ENCODE measurements at regions not wholly inside any gene's neighbourhood (a gene's known extent, or its start where the extent isn't known, plus 50 kb on each side); places are given as distances from the start of the nearest gene placed in this dataset.

DNA sequence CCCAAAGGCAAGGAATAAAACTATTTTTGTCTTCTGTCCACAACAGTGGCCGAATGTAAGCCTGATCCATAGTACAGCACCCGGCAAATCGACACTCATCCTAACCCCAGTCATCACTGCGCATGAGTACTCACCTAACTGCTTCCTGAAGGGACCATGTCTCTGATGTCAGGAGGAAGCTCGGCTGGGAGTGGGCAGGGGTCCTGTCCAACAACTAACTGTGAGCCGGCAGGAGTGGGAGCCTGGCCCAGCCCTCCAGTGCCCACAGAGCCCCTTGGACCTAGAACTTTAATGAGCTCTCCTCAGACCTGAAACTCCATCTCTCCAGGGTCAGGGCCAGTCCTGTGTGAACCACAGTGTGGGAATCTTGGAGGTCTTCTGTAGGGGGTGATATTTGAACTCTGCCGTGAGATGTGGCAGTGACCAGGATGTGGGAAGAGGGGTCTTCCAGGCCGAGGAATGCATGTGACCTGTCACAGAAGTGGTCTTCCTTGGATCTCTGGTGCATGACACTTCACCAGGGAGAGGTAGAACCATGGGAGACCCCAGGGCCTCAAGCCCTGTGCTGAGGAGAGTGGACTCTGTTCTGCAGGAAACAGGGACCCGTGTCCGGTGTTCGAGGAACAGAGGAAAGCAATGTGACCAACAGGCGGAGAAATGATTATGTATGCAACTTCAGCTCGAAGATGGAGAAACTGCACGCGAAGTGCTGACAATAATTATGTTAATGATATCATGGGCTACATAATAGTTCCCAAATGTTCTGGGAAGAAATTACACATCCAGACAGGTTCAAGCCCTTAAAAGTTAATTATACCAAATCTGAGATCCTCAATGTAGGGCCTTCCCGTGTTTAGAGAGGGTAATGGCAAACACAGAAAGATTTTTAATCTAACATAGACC is 240.1 kb upstream of the HDAC4 start:
- no peak for DNase-seq

- no peak for DNase-seq
Measured at GRCh38 chr2:239640210-239640609, 239.4 kb upstream of the HDAC4 start.

GRCh38 chr2:239639421-239640185 is 238.8 kb upstream of the HDAC4 start:
- no peak for DNase-seq

DNA sequence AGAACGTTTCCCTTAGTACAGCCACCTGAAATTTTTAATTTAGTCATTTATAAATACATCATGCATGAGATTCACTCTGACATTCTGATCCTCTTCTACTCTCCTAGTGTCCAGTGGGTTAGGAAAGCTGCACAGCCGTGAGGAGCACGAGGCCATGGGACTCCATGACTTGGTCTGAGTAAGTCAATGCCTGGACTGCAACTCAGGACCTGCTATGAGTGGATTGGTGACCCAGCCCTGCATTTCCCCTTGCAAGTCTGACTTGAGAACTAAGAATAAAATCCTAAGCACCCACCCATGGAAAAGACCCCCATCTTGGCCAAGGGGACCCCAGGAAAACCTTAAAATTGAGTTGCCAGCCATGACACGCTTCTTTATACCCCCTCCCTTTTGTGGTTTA is 237.6 kb upstream of the HDAC4 start:
- no peak for DNase-seq

DNA sequence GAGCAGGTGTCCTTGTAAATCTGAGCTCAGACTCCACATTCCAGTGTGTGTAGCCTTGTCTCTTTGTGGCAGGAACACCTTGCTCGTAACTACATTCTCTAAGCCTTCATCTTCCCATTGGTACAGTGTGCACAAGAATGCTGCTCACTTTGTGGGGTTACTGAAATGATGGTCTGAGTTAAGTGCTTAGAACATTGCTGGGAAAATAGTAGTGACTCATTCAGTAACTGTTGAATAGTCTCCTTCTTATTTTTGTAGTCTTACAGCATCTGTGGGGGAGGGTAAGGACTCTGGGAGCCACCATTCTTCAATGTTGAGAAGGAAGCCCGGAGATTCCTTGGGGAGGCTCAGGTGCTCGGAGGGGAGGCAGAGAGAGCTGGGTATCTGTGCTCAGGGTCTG is 236.0 kb upstream of the HDAC4 start:
- DNase-seq: no peak

- DNase-seq: no peak
Measured at GRCh38 chr2:239634769-239635168, 233.9 kb upstream of the HDAC4 start.

DNA sequence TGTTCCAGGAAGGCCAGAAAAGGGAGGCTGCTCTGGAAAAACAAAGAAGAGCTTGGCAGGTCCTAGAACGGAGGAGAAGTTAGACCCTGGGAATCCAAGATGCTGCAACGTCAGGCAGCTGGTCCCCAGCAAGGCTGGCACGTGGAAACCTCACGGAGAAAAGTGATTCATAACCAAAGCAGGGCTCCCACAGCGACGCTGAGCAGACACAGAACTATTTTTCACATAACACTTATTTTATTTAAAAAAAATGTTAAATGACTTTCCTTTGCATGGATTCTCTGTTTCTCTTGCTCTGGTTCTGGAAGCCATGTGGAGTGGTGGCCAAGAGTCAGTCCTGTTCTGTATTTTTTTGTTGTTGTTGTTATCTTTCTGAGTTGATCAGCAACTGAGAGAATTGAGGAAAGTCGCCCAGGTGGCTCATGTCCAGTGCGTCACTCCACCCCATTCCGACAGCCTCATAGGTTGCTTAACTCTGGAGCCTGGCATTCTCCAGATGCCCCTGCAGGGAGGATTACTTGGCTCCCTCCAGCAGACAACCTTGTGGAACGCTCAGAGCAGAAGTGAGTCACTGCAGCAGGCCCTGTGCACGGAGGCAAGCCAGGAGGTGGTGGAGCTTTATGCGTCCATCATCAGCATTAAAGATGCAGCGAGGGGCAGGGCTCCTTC is 229.9 kb upstream of the HDAC4 start:
- no peak for DNase-seq

DNA sequence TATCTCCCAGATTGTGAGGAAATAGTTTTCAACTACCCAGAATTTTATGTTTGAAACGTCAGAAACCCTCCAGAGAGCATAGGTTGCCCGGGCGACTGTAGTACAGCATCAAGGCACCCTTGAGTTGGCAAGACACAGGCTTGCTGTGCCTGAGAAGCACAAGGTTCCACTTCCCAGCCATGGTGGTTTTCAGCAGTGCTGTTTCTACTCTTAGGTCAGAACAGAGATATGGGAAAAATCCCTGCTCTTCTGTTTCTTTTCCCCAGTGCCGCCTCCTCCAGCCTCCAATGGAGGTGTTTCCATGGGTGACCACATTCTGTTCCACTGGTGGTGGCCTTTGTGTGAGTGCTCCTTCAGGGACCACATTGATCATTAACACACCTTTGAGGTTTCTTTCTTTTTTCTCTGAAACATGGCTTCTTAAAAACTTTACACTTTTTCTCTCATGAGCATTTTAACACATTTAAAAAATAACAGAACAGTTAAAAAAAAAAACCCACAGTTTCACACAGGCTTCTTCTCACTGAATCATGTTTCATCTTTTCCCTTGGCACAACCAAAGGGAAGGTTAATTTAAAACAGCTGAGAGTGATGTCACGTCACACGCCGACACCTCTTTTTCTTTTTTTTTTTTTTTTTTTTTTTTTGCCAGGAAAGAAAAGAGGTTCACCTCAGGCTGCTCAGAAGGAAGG is 229.3 kb upstream of the HDAC4 start:
- DNase-seq: no peak

GRCh38 chr2:239626961-239627592 is 226.3 kb upstream of the HDAC4 start:
- no peak for DNase-seq

DNA sequence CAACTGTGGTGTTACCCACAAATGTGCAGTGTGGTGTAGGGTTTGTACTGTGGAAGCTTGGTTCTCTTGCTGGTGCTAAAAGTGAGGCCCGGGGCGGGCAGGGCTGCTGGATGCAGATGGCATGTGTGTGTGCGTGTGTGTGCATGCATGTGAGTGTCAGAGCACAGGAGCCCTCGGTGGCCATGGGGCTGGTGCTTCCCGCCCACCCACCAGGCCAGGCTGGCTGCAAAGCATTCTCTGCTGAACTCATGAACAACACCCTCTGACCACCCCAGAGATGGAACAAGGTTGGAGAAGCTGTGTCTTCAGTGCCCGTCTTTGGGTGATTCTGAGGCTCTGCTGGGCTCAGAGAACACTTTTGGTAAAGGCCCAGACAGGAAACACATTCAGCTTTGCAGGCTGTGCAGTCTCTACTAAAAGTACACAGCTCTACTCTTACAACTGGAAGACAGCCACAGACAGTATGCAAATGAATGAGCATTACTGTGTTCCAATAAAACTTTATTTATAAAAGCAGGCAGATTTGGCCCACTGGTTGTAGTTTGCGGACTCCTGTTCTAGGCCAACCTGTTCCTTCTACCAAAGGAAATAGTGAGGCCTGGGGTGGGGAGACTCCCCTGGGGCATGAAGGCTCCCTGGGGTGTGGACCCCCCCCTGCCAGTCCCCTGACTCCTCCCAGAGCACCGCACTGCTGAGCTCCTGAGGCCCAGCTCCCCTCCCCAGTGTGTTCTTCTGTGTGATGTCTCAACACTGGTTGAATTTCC is 225.3 kb upstream of the HDAC4 start:
- no peak for DNase-seq

GRCh38 chr2:239625156-239625845 is 224.5 kb upstream of the HDAC4 start:
- no peak for DNase-seq

- DNase-seq: no peak
Measured at GRCh38 chr2:239621611-239622010, 220.8 kb upstream of the HDAC4 start.

DNA sequence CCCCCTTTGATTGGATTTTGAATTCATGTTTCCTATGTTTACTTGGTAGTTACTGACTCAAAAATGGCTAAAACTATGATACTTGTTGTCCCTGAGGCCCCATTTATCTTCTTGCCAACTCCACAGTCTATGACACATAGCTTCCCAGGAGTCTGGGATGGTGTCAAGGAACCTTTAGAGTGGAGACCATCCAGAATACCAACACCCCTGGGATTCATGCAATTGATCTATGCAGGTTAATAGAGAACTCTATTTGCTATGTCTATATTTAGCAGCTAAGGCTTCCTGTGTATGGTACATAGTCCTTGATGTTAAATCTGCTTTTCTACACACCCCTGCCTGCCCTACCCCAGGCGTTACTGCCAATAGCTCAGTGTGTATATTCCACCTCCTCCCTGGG is 218.5 kb upstream of the HDAC4 start:
- DNase-seq: no peak

GRCh38 chr2:239616729-239617128 is 215.9 kb upstream of the HDAC4 start:
- no peak for DNase-seq

DNA sequence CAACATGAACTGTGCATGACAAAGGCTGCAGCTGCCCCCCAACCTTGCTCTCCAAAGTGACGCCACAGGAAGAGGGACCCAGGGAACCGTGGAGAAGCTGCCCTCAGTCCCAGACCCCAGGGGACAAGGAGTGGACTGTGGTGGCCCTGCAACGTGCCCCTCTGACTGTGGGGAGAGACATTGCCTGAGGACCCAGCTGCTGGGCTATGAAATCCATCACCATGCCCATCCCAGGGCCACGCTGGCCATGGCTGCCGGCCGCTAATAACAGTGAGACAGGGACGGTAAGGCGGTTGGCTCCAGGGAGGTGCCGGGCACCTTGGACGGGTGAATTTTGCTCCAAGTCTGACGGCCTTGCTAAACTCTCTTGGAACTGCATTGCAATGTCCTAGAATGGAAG is 211.3 kb upstream of the HDAC4 start:
- DNase-seq: no peak

GRCh38 chr2:239611222-239611795 is 210.5 kb upstream of the HDAC4 start:
- DNase-seq: no peak

GRCh38 chr2:239610457-239611221 is 209.8 kb upstream of the HDAC4 start:
- no peak for DNase-seq

DNA sequence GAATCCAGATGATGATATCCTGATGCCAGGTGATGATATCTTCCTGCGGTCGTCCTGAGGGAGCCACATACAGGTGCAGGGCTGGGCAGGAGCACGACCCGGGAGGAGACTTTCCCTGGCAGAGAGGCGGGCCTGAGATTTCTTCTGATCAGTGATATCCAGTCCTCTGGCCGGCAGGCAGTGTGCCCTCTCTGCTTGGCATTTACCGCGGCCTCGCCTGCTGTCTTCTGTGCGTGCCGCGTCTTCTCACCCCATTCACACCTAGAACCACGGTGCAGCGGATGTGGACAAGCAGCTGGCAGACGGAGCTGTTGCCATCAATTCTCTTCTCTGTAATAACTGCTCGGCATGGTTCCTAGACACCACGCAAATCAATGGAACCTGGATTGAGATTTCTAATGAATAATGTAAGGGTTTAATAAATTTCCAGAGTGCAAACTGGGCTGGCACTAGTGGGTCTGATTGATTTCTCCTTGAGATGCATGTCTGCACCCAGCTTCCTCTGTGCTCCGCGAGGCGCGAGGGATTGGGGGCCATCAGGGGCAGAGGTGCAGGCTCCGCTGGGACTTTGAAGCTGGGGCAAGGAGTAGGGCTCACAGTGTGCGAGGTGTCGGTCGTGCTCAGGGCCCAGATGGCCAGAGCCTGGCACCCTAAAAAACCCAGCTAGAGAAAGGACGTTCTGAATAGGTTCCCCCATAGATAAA is 208.9 kb upstream of the HDAC4 start:
- no peak for DNase-seq

DNA sequence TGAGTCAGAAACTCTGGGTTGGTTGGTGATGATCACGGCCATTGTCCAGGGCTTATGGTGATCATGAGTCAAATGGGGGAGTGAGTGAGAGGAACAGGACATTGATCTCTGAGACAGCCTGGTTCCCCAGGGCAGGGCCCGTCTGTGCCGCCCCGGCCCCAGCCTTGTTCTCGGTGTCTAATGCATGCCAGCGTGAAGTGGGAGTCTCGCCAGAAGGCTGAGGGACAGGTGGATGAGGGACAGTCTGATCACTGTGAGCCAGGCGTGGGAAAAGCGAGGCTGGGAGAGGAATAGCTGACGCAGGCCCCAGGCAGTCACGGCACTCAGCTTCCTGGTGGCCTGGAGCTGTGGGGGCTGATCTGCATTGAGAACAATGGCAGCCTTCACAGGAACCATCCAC is 208.3 kb upstream of the HDAC4 start:
- no peak for DNase-seq
